HG03378 (cell line): ENCODE measurements at regions not wholly inside any gene's neighbourhood (a gene's known extent, or its start where the extent isn't known, plus 50 kb on each side); places are given as distances from the start of the nearest gene placed in this dataset.
A peak's percentile ranks its signal among the peaks of the same experiment; 100 is the strongest.

Source experiments
- ATAC-seq: cut with Tn5 transposase; IDR thresholded peaks from one replicate; pipeline ENCODE4 v1.9.1; 2021; ENCODE audit warnings: mild to moderate bottlenecking, moderate library complexity; ENCODE audit not compliant: unreplicated experiment

DNA sequence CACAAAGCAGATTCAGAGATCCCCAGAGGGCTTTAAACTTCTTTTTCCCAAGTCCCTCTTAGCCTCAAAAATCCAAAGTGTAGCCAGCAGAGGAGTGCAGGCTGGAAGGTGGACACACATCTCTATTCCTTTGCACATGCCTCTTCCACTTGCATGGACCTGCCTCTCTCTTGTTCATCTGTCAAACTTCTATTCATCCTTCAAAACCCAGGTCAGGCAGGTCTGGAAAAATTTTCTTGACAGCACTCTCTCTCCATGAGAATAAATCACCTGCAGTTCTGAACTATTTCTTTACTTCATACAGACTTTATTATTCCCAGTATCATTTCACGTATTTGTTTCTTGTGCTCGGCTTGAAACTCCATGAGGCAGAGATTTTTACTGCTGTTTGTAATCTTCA, 127.5 kb downstream of the SS18 start:
- no peak for ATAC-seq

DNA sequence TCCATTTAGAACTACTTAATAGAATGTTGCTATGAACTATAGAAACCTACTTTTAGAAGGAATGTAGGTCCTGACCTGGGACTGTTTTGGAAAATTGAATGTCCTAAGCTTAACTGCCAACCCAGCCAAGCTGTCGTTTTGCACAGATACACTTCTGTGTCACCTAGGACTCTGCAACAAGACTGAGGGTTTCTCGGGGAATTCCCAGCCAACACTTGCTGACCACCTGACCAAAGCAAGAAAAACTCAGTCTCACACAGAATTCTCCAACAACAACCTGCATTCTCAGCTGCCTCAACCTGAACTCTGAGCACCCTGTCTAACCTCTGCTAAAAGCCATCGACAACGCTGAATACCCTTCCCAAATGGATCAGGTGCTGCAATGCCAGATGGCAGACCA, 128.2 kb downstream of the SS18 start:
- no peak for ATAC-seq

DNA sequence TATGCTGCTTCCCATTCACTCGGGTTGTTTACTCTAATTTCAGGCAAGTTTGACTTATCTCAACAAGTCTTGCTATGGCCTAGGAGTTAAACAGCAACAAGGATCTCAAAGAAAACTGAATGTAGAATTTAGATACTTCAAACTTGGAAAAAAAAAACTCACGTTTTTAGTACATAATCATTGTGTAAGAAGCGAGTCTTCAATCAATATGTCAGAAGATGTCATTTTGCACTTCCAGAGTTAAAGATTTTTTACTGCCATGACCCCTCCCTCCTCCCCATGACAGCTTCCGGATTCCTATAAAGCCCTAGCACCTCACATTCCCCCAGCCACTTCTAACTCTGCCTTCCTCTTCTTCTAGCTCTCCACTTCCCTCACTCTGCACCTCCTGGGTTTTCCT, 133.4 kb downstream of the SS18 start:
- no peak for ATAC-seq

DNA sequence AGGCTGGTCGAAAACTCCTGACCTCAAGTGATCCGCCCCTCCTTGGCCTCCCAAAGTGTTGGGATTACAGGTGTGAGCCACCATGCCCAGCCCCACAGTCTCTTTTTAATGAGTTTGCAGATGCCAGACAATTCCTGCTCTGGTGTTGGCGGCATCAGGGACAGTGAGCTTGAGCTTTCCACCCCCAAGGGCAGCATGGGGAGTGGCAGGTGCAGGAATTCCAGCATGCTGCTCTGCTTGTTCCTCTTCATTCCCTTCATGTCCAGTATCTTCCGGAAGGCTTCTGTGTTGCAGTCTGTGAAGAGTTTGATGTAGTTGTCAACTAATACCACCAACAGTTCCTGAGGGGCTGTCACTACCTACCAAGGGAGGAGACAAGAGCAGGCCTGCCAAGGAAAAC, 137.3 kb downstream of the SS18 start:
- ATAC-seq: no peak

DNA sequence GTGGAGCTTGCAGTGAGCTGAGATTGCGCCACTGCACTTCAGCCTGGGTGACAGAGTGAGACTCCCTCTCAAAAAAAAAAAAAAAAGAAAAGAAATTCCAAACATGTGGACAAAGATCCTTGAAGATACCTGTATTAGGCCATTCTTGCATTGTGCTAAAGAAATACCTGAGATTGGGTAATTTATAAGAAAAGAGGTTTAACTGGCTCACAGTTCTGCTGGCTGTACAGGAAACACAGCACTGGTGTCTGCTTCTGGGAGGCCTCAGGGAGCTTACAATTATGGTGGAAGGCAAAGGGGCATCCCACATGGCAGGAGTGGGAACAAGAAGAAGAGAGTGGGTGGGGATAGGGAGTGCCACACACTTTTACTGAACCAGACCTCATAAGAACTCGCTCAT, 140.1 kb downstream of the SS18 start:
- no peak for ATAC-seq

DNA sequence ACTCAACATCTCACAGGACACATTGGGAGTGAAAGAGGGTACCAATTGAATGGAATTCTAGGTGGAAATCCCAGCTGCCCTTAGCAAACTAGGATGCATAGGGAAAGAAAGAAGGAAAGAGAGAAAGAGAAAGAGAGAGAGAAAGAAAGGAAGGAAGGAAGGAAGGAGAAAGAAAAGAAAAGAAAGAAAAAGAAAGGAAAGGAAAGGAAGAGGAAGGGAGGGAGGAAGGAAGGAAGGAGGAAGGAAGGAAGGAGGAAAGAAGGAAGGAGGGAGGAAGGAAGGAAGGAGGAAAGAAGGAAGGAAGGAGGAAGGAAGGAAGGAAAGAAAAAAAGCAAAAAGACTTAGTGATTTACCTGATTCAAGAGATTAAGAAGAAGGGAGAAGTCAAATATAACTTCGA, 143.9 kb downstream of the SS18 start:
- ATAC-seq: no peak

DNA sequence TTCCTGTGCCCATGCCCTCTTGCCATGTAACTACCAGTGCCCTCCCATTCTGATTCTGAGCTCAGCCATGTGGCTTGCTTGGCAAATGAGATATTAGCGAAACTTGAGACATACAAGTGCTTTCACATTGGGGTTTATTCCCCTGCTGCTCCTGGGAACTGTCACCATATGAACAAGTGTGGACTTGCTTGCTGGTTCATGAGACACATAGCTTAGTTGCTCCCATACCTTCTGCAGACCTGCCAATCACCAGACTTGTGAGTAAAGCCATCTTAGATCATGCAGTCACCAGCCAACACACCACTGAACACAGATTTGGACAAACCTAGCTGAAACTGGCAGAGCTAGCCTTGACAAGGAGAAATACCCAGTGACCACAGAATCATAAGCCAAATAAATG, 155.1 kb downstream of the SS18 start:
- no peak for ATAC-seq

DNA sequence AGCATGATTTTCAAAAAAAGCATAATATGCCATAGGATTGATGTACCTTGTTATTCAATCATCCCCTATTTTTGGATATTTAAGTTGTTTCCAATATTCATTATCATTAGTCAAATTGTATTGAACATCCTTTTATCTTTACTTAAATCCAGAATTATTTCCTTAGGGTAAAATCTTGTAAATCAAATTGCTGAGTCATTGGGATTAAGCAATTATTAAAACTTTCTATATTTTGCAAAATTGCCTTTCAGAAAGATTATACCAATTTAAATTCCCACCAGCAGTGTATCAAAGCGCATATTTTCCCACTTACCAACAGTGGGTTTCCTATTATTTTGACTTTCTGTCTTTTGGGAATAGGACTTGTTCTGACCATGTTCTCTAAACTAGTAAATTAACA, 159.3 kb downstream of the SS18 start:
- ATAC-seq: no peak

DNA sequence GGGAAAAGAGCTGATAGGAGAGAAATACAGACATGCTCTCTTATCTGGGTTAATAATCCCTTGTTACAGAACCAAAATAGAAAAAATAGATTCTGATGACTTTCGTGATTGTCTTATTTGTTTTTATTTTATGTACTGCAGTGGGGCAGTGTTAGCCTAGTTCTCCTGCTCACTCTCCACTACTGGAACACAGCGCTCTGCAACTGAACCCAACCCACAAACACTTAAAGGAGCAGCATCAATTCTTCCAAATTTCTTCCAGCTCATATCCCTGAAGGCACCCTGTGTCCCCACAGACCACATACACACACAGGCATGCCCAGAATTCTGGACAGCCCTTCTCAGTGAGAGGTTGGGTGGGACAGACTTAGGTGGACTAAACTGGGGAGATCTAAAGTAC, 160.6 kb downstream of the SS18 start:
- ATAC-seq: no peak

DNA sequence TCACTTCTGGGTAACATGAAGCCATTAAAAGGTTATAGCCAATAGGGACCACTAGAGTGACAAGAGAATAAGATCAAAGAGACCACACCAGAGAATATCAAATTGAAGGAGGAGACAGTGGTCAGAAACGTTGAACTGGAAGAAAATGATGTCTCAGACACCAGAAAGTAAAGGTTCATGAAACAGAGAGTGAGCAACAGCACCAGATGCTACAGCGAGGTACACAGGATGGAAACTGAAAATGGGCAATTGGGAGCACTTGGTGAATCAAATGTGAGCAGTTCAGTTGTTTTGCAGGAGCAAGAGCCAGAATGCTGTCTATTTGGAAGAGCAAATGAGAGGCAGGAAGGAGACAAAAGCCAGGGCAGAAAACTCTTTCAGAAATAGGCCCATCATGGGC, 162.6 kb downstream of the SS18 start:
- no peak for ATAC-seq

DNA sequence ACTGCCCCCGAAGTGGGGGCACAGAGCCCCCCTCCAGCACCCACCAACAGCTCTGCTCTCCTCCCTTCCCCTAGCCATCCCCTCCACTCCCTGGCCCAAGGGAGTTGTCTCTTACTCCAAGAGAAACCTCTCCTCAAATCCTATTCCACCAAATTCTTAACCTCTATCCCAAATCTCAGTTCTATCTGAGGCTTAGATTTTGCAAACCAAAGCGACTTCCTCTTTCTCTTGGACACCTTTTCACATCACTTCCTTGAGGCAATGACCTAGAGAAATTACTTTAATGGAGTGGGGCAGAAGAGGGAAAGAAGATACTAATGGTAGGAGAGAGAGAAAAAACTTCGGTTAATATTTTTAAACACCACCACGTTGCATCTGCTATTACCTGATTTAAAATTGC, 167.2 kb downstream of the SS18 start:
- no peak for ATAC-seq

DNA sequence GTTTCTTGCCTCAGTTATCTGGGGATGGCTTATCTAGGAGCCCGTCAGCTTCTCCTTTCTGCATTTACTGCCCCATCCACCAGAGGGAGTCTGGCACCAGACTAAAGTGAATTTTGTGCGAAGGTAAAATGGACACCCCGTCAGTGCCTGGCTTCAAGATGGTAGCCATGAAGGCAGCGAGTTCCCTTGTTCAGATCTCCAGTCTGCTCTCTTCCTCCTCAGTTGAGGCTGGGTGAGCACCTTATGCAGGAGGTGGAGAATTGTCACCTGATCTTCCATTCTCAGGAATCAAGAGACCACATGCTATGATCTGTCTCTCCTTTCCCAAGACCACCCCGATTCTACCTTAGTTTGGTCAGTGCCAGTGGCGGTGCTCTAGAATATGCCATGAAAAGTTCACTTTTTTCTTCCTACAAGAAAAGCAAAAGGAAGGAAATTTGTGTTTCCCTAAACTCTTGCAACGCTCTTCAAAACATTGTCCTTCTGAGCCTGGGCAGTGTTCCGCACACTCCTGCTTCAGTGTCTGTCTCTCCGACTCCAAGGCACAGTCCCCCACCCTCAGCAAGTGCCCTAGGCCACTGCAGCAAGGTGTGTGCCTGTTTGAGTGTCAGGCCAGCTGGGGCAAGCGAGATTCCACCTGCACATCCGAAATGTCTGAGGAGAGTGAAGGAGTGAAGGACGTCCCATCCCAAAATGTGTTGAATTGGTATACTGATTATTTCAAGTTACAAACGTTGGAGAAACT, 168.6 kb downstream of the SS18 start:
- peak; percentile 78 for ATAC-seq

DNA sequence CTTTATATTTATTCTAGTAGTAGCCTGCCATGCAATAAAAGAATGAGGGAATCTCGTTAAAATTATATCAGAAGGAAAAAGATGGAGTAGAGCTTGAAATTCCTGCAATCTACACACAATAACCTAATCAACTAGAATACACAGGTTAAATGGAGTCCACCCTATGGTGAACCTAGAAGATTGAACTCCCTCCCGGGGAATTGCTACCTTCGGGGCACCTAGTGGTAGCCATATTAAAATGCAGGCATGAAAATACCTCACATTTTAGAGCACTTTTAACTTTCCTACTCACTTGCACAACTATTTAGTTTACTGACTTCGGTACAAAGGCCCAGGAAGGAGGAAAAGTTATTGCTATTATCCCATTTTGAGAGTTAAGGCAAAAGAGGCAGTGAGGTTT, 174.5 kb downstream of the SS18 start:
- no peak for ATAC-seq

DNA sequence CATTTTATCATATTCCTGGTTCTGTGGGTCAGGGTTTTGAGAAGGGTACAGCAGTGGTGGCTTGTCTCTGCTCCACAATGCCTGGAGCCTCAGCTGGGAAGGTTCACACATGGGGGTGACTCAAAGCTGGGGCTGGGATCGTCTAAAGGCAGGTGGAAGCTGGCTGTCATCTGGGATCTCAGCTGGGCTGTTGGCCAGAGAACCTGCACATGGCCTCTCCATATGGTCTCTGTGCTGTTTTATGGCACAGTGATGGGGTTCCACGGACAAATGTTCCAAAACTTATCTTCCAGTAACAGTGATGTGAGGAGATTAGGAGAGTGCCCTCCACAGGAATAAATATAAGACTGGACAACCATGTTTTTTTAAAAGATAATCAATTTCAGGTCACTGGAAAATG, 191.4 kb downstream of the SS18 start:
- ATAC-seq: no peak

DNA sequence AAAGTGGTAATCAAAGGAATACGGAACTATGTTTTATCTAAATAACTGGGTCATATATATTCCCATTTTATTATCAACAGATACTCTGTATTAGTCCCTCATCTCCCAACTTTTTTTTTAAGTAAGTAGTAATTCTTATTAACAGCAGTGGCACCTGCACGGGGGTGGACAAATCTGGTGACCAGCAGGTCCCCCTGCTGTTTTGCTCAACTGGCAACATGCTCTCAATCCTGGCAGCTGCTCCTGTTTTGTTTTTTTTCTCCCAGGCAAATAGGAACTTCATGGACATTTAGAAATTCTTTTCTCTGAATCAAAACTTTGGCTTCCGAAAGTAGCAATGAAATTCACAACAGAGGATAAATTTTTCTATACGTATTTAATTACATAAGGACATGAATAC, 193.5 kb downstream of the SS18 start:
- no peak for ATAC-seq

DNA sequence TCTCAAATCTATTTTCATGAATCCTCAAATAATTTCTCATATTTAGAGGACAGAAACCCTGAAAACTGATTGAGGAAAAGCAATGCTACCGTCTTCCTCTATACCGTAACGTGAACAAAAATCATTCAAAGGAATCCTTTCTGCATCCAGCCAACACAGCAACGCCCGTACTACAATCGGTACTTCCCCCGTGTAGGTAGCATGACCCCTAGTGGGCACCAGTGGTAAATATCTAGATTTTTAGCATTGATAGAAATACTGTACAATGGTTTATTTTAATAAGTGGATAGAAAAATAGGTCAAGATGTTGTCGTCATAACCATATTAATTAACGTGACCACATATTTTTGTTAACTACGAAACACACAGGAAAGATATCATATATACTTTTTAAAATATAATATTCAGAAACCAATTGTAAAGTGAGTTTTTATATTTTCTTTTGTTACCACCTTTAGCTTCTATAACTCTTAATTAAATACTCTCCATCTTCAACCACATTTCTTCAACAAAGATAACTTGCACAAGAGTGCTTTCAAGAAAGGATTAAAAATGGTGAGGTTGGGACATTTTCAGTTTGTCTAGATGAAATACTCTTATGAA, 194.1 kb downstream of the SS18 start:
- ATAC-seq: peak; percentile 79

DNA sequence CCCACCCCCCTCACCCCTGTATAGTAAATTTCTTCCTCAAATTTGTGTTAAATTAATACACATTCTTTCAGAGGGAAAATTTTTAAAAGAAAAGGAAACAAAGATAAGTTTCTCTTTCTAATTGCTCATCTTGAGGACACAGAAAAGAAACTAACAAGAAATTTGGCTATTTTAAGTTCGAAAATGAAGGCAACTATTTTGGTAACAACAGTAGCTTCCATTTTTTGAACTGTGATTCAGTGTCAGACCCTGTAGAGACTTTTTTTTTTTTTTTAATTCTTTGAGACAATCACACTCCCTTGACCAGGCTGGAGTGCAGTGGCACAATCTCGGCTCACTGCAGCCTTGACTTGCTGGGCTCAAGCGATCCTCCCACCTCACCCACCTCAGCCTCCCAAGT, 194.9 kb downstream of the SS18 start:
- ATAC-seq: no peak

DNA sequence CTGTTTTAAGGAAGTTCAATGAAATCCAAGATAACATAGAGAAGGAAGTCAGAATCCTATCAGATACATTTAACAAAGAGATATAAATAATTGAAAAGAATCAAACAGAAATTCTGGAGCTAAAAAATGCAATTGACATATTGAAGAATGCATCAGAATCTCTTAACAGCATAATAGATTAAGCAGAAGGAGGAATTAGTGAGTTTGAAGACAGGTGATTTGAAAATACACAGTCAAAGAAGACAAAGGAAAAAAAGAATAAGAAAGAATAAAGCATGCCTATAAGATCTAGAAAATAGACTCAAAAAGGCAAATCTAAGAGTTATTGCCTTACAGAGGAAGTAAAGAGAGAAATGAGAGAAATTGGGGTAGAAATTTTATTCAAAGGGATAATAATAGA, 204.1 kb downstream of the SS18 start:
- no peak for ATAC-seq

DNA sequence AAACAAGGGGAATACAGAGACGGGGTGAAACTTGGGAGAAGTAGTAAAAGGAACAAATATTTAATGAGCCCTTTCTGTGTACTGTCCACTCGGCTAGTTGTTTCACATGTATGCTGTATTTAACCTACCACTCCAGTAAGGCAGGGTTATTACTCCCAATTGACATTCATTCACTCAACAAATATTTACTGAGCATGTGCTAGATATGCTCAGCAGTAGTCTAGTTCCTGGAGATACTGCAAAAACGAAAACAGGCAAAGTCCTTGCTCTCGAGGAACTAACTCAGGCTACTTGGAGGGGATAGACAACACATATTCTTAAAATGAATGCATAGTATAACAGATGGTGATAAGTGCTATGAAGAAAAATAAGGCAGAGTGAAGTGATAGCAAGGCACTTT, 207.3 kb downstream of the SS18 start:
- no peak for ATAC-seq

DNA sequence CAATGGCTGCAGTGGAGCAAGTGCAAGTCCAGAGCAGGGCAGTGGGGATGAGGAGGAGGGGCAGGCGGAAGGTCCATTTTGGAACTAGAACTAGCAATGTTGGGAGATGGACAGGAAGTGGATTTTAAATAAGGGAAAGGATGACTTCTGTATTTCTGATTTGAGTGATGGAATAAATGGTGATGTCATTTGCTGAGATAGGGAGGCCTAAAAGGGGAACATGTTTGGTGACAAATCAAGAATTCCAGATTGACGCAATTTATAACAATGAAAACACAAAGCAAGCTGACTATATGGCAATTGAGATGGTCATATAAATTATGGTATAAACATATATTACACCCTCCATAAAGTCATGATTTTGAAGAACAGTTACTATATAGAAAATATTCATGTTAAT, 209.3 kb downstream of the SS18 start:
- ATAC-seq: no peak

DNA sequence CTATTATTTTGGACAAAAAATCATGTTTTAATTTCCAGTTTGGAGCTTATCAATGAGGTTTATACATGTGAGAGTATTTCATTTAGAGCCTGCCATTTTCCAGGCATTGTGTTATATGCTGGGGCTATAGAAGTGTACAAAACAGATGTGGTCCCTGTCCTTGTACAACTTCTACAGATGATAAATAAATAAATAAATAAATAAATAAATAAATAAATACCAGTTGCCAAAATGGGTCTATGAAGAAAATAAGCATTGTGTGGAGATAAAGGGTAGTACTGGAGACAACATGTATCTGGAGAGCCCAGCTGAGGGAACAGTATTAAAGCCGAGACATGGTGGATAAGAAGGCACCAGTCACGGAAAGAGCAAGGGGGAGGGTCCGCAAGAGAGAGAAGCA, 210.0 kb downstream of the SS18 start:
- ATAC-seq: no peak

DNA sequence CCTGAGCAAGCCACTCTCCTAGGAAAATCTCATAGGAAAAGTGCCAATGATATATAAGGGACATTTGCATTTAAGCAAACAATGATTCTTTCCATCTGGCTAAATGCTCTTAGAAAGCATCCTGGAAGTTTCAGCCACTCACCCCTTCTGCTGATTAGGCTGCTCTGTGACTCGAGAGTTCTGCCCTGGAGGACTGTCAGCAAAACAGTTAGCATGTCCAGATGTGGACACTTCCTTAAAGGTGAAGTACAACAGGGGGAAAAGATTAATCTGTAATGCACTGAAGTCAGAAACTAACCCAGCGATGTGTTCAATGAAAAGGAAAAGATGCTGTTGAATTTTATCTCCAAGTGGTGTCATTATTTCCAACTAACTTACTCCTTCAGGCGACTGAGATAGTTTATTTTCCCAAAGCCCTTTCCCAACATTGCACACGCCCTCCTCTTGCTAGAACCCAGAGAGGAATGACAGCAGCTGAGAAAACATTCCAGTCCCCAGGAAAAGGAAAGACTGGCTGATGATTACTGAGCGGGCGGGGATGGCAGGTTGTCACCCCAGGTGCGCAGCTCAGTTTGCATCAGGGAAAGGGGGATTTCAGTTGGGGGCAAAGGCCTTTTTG, 214.0 kb downstream of the SS18 start:
- no peak for ATAC-seq
